ENCODE measurements at regions not wholly inside any gene's neighbourhood (a gene's known extent, or its start where the extent isn't known, plus 50 kb on each side); places are given as distances from the start of the nearest gene placed in this dataset.

GRCh38 chr1:29826646-29827045 lies 590.3 kb downstream of the PTPRU start:
- WGBS, 2 donors: 68 to 77% methylated on average over 5 of the region's 5 CpGs
- peaks cover 0 to 60% (median 29%) of the 10 kb centered on the region in 7 donors for H3K27me3 ChIP-seq
- no peaks in the 10 kb centered on the region for H3K36me3 ChIP-seq
- no peaks in the 10 kb centered on the region for H3K9me3 ChIP-seq
- ATAC-seq (no peak), DNase-seq (no peak)
- intact Hi-C loops (cut with DNase I): no loop called here
- no peak overlapping the region for H3K4me3 ChIP-seq
- no peaks in the 10 kb centered on the region for H3K4me1 ChIP-seq
- H3K27ac ChIP-seq: no peak overlapping the region
- TF ChIP-seq CTCF (IDR thresholded peaks at IDR 0.05): no peak

- no peak overlapping the region for H3K27ac ChIP-seq
- WGBS, 2 donors: 83 to 84% methylated on average over 10 of the region's 10 CpGs
- H3K27me3 ChIP-seq: peaks cover 0 to 64% (median 29%) of the 10 kb centered on the region in 7 donors
- H3K36me3 ChIP-seq: no peaks in the 10 kb centered on the region
- no peak overlapping the region for H3K4me3 ChIP-seq
- no peaks in the 10 kb centered on the region for H3K4me1 ChIP-seq
- DNase-seq: no peak
- no peaks in the 10 kb centered on the region for H3K9me3 ChIP-seq
- intact Hi-C loops (cut with DNase I): no loop called here
- ATAC-seq: no peak
- no peak for TF ChIP-seq CTCF (IDR thresholded peaks at IDR 0.05)
These were observed 589.7 kb downstream of the PTPRU start for GRCh38 chr1:29825941-29826415.

GRCh38 chr1:29825274-29825940 lies 589.1 kb downstream of the PTPRU start:
- H3K27me3 ChIP-seq: peaks cover 0 to 65% (median 29%) of the 10 kb centered on the region in 7 donors
- no peak overlapping the region for H3K27ac ChIP-seq
- no peaks in the 10 kb centered on the region for H3K36me3 ChIP-seq
- H3K4me3 ChIP-seq: no peak overlapping the region
- ATAC-seq: no peak
- intact Hi-C loops (cut with DNase I): no loop called here
- no peak for TF ChIP-seq CTCF (IDR thresholded peaks at IDR 0.05)
- no peaks in the 10 kb centered on the region for H3K9me3 ChIP-seq
- H3K4me1 ChIP-seq: no peaks in the 10 kb centered on the region
- WGBS, 2 donors: 92 to 95% methylated on average over 15 of the region's 15 CpGs
- no peak for DNase-seq

- no peak for TF ChIP-seq CTCF (IDR thresholded peaks at IDR 0.05)
- ATAC-seq (no peak), DNase-seq (no peak)
- H3K9me3 ChIP-seq: no peaks in the 10 kb centered on the region
- H3K36me3 ChIP-seq: no peaks in the 10 kb centered on the region
- no peak overlapping the region for H3K27ac ChIP-seq
- peaks cover 0 to 59% (median 29%) of the 10 kb centered on the region in 7 donors for H3K27me3 ChIP-seq
- intact Hi-C loops (cut with DNase I): no loop called here
- 68 to 72% methylated on average over 15 of the region's 15 CpGs for WGBS, 2 donors
- no peak overlapping the region for H3K4me3 ChIP-seq
- H3K4me1 ChIP-seq: no peaks in the 10 kb centered on the region
These were observed 588.4 kb downstream of the PTPRU start for GRCh38 chr1:29824511-29825273.

Data from heart right ventricle (tissue), 16 donors.